ENCODE measurements at regions not wholly inside any gene's neighbourhood (a gene's known extent, or its start where the extent isn't known, plus 50 kb on each side); places are given as distances from the start of the nearest gene placed in this dataset.

DNA sequence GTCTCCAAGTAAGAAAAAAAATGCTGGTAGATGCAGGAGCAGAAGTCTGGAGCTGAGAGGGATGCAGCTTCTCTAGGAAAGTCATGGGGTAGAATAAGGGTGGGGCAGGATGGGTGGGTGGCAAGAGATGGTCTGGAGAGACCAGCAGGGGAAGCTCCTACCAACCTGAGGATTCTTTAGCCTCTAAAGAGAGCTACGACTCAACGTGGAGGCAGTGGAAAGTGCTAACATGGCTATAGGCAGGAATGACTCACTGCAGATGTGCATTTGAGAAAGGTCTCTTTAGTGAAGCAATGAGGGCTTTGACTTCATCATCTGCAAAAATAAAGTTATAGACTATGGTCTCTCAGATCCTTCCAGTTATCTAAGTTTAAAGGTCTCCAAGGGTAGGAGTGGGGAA, 722.8 kb upstream of the RAB6C start:
- no peak for TF ChIP-seq ZNF274 (IDR thresholded peaks at IDR 0.05; ENCODE audit: low read depth, low read length)
- H3K4me3 ChIP-seq (ENCODE audit: low read length) = no peak overlapping the region

DNA sequence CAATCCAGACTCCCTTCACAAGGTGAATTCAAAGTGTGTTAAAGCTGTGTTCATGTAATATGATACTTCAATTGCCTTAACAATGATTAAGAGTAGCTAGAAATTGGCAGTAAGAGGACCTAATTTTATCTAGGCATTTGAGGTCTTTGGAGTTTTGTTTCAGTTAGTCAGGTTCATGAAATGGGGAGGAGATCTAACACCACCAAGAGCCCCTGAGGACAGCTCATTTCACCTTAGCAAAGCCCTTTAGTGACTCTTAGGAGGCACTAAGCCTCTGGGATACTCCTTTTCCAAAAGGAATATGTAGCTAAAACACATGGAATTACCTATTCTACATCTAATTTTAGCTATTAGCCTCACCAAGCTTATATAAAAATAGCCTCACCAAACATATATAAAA, 716.5 kb upstream of the RAB6C start:
- TF ChIP-seq ZNF274 (IDR thresholded peaks at IDR 0.05; ENCODE audit: low read depth, low read length) = no peak
- no peak overlapping the region for H3K4me3 ChIP-seq (ENCODE audit: low read length)

DNA sequence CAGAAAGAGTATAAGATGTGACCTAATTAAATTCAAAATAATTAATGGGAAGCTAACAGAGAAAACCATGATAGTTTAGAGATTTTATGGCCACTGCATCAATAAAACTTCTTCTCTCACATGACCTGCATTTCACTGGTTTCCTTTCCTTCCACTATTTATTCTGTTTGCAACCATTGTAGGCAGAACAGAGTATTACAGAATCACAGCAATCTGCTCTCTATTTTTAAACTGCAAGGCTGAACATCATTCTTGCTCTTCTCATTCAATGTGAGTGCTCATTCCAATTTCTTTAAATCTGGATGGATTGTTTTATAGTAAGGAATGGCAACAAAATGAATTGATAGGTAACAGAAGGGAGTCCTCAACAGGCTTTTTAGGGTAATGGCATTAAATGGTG, 715.5 kb upstream of the RAB6C start:
- no peak overlapping the region for H3K4me3 ChIP-seq (ENCODE audit: low read length)
- no peak for TF ChIP-seq ZNF274 (IDR thresholded peaks at IDR 0.05; ENCODE audit: low read depth, low read length)

DNA sequence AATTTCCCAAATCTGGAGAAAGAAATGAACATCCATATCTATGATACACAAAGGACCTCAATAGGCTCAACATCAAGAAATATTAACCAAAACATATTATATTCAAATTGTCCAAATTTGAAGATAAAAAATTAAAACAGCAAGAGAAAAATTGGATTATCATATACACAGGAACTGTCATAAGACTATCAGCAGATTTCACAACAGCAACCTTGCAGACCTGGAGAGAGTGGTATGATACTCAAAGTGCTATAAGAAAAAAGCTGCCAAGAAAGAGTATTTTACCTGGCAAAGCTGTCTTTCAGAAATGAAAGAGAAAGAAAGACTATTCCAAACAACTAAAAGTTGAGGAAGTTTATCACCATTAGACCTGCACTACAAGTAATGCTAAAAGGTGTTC, 711.9 kb upstream of the RAB6C start:
- TF ChIP-seq ZNF274 (IDR thresholded peaks at IDR 0.05; ENCODE audit: low read depth, low read length) = no peak

DNA sequence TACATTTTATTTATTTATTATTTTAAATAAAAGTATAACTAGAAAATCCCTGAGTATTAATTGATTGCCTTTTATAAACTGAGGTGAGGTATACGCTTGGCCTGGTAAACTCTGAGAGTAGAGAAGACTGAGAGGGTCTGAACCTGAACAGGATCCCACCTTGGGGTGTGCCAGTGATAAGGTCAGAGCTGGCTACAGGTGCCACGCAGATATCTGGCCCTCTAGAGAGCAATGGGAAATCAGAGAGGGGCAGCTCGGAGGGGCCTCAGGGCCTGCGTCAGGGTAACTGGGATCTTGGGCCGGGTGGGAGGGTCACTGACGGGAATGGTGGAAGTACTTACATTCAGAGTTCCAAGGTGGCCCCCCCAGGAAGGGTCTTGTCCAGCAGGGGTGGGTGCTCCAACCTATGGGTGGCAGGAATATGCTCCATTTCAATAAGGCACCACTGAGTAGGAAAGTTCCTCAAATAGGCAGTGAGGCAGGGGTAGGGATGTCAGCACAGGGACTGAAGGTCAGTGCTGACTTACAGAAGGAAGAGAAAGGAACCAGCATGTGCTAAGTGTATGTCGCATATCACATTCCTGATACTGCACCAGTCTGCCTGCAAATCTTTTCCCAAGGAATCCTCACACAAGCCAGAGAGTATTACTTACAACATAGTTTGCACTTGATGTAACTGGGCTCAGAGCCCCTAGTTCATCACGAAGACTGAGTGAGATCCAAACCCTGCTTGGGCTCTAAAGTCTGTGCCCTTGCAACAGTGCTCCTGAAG, 706.0 kb upstream of the RAB6C start:
- H3K4me3 ChIP-seq (ENCODE audit: low read length) = no peak overlapping the region
- no peak for TF ChIP-seq ZNF274 (IDR thresholded peaks at IDR 0.05; ENCODE audit: low read depth, low read length)

More for the DNA sequence above, 711.9 kb upstream of the RAB6C start:
- no peak overlapping the region for H3K4me3 ChIP-seq (ENCODE audit: low read length)

DNA sequence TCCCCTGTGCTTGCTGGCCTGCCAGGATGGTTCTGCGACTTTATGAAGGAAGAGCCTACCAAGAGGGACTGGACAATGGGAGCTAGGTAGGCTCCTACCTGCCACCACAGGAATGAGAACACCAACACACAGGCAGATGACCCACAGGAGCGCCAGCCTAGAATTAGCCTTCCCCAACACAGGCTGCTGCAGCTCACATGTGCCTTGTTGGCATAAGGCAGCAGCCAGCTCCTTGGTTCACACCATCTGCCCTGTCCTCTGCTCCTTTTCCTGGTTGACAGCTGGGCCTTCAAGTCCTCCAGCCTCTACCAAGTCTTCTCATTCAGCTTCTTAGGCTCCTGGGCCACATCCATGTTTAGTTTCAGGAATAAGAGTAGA, 705.4 kb upstream of the RAB6C start:
- H3K4me3 ChIP-seq (ENCODE audit: low read length) = no peak overlapping the region

DNA sequence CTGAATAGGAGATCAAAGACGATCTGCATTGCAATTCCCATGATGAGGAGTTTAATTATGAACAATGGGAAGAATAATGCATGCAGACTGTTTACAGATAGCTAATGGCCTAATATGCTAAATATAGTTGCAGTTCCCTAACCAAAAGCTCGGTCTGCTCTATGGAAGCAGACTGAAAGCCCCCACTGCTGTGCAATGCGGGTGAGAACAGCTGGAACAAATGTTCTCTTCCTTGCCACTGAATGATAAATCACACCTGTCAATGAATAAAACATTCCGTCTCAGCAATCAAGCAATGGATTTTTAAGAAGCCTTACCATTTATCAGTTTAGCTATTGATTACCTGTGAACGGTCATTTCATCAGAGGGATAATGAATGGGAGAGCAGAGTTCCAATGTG, 704.5 kb upstream of the RAB6C start:
- no peak for TF ChIP-seq ZNF274 (IDR thresholded peaks at IDR 0.05; ENCODE audit: low read depth, low read length)
- no peak overlapping the region for H3K4me3 ChIP-seq (ENCODE audit: low read length)

More for the DNA sequence above, 705.4 kb upstream of the RAB6C start:
- no peak for TF ChIP-seq ZNF274 (IDR thresholded peaks at IDR 0.05; ENCODE audit: low read depth, low read length)

- TF ChIP-seq ZNF274 (IDR thresholded peaks at IDR 0.05; ENCODE audit: low read depth, low read length) = no peak
- no peak overlapping the region for H3K4me3 ChIP-seq (ENCODE audit: low read length)
Observed at GRCh38 chr2:129275706-129276105, 703.8 kb upstream of the RAB6C start.

DNA sequence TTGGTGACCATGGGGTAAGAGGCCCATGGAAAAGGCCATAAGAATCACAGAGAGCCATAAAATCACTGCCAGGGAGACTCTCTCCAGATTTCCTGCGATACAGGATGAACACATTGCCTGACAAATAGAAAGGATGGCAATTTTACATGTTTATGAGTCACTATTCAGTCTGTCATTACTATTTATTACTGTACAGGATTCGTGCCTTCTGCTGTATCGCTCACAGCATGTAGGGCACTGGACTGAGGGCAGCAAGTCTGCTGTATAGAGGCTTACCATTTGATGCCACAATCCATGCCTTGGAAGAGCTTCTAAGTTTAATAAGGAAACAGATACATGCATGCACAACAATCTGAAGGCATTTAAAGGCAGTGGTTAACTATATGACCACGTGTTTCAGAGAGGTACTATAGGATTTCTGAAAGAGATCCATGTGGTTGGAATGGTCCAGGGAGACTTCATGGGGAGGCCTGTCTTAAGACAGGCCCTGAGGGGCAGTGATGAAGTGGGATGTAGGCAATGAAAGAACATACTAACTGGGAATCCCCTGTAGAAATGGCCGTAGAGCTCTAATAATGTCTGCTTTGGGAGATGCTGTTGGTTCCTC, 702.4 kb upstream of the RAB6C start:
- no peak overlapping the region for H3K4me3 ChIP-seq (ENCODE audit: low read length)
- TF ChIP-seq ZNF274 (IDR thresholded peaks at IDR 0.05; ENCODE audit: low read depth, low read length) = no peak

DNA sequence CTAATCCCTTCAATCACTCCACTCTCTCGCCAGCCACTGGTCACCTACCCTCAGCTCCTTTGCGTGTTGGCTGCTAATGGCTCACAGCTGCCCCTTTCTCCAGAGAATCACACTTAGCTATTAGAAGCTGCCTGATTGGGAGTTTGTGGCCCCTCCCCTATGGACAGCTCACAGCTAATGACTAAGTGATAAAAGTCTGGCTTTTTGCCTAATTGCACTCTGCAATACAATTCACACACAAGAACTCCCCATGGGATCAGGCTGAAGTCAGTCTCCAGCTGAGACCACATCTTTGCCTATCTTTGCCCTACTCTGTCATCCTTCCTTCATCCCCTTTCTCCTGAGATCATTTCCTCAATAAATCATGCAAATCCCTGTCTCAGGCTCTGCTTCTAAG, 701.9 kb upstream of the RAB6C start:
- TF ChIP-seq ZNF274 (IDR thresholded peaks at IDR 0.05; ENCODE audit: low read depth, low read length) = no peak

DNA sequence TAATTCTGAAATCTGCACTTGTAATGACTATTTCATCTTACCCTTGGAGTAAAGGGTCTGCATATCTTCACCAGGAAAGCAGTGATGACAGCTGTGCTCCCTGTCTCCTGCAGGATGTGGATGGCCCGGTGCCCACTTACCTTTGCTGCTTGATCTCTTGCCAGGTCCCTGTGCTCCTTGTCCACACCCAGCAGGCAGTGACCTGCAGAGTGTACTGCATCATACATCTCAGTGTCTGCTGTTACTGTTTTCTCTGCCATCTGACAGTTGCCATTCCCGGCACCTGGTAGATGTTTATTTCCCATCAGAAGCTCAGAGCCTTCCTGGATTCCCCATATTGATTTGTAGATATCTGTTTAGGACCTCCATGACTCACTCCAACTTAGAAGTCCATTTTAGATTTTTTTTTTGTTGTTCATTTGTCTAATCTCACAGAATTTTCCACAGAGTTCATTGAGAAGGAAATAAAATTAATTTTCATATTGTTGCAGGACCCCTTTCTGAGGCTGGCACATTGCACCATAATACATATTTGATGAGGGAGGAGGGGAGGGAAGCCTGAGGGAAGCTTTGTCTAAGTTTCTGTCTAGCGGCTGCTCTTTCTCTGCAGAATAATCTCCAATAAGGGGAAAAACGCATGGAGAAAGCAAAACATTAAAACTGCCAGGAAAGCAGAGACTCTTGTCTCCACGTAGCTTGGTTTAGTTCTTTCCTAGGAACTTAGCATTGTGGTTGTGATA, 697.5 kb upstream of the RAB6C start:
- no peak overlapping the region for H3K4me3 ChIP-seq (ENCODE audit: low read length)
- TF ChIP-seq ZNF274 (IDR thresholded peaks at IDR 0.05; ENCODE audit: low read depth, low read length) = no peak

More for the DNA sequence above, 701.9 kb upstream of the RAB6C start:
- no peak overlapping the region for H3K4me3 ChIP-seq (ENCODE audit: low read length)

DNA sequence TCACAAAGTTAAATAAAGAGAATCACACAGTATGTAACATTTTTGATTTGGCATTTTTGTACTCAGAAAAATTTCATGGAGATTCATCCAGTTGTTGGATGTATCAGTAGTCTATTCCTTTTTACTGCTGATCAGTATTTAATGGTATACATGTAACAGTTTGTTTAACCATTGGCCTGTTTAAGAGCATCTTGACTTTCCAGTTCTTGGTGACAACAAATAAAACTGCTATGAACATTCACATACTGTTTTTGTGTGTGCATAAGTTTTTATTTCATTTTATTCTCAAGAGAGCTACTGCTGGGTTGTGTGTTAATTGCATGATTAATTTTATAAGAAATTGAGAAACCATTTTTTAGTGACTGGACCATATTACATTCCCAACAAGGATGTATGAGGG, 694.5 kb upstream of the RAB6C start:
- TF ChIP-seq ZNF274 (IDR thresholded peaks at IDR 0.05; ENCODE audit: low read depth, low read length) = no peak
- no peak overlapping the region for H3K4me3 ChIP-seq (ENCODE audit: low read length)

GRCh38 chr2:129293326-129293725, 686.1 kb upstream of the RAB6C start:
- TF ChIP-seq ZNF274 (IDR thresholded peaks at IDR 0.05; ENCODE audit: low read depth, low read length) = no peak
- no peak overlapping the region for H3K4me3 ChIP-seq (ENCODE audit: low read length)

GRCh38 chr2:129296396-129296795, 683.1 kb upstream of the RAB6C start:
- TF ChIP-seq ZNF274 (IDR thresholded peaks at IDR 0.05; ENCODE audit: low read depth, low read length) = no peak
- H3K4me3 ChIP-seq (ENCODE audit: low read length) = no peak overlapping the region

- no peak overlapping the region for H3K4me3 ChIP-seq (ENCODE audit: low read length)
- no peak for TF ChIP-seq ZNF274 (IDR thresholded peaks at IDR 0.05; ENCODE audit: low read depth, low read length)
Observed at GRCh38 chr2:129296806-129297205, 682.7 kb upstream of the RAB6C start.

Measured in GM08714 (cell line).